GM21717 (cell line): ENCODE measurements at regions not wholly inside any gene's neighbourhood (a gene's known extent, or its start where the extent isn't known, plus 50 kb on each side); places are given as distances from the start of the nearest gene placed in this dataset.
"Not testable (repeated sequence)": the region's sequence is repeated elsewhere in the genome, so short reads cannot be mapped to it uniquely, and the experiment has no call there.

Source experiments
- ATAC-seq: cut with Tn5 transposase; IDR thresholded peaks from one replicate; pipeline ENCODE4 v1.9.1; 2021; ENCODE audit warnings: mild to moderate bottlenecking, moderate library complexity; ENCODE audit not compliant: unreplicated experiment

GRCh38 chr10:21463436-21463835 is 62.0 kb downstream of the SKIDA1 start:
- no peak for ATAC-seq

- no peak for ATAC-seq
Observed at GRCh38 chr10:21458126-21458871, 67.2 kb downstream of the SKIDA1 start.

GRCh38 chr10:21456160-21456559 is 69.3 kb downstream of the SKIDA1 start:
- no peak for ATAC-seq

- no peak for ATAC-seq
Observed at GRCh38 chr10:21452203-21452602, 73.3 kb downstream of the SKIDA1 start.

- ATAC-seq = peak; percentile 56
Observed at GRCh38 chr10:21449288-21449966, 76.1 kb downstream of the SKIDA1 start.

- no peak for ATAC-seq
Observed at GRCh38 chr10:21445163-21445562, 80.3 kb downstream of the SKIDA1 start.

GRCh38 chr10:21441625-21442024 is 83.9 kb downstream of the SKIDA1 start:
- ATAC-seq = no peak

- ATAC-seq = not testable (repeated sequence)
Observed at GRCh38 chr10:21438914-21439313, 86.6 kb downstream of the SKIDA1 start.

GRCh38 chr10:21437770-21438382 is 87.6 kb downstream of the SKIDA1 start:
- no peak for ATAC-seq

- ATAC-seq = no peak
Observed at GRCh38 chr10:21432266-21432665, 93.2 kb downstream of the SKIDA1 start.

GRCh38 chr10:21431799-21432198 is 93.7 kb downstream of the SKIDA1 start:
- ATAC-seq = no peak

- peak; percentile 62 for ATAC-seq
Observed at GRCh38 chr10:21427804-21428481, 97.5 kb downstream of the SKIDA1 start.

- no peak for ATAC-seq
Observed at GRCh38 chr10:21424459-21424861, 101.0 kb downstream of the SKIDA1 start.

GRCh38 chr10:21423850-21424249 is 101.6 kb downstream of the SKIDA1 start:
- ATAC-seq = no peak

- ATAC-seq = no peak
Observed at GRCh38 chr10:21423338-21423737, 102.1 kb downstream of the SKIDA1 start.

- no peak for ATAC-seq
Observed at GRCh38 chr10:21421794-21422193, 103.7 kb downstream of the SKIDA1 start.

GRCh38 chr10:21421016-21421415 is 104.5 kb downstream of the SKIDA1 start:
- ATAC-seq = no peak

- ATAC-seq = not testable (repeated sequence)
Observed at GRCh38 chr10:21418981-21419576, 106.4 kb downstream of the SKIDA1 start.

GRCh38 chr10:21417172-21417712 is 108.2 kb downstream of the SKIDA1 start:
- no peak for ATAC-seq

- no peak for ATAC-seq
Observed at GRCh38 chr10:21413680-21414079, 111.8 kb downstream of the SKIDA1 start.

- no peak for ATAC-seq
Observed at GRCh38 chr10:21413268-21413667, 112.2 kb downstream of the SKIDA1 start.
